K562 (cell line): ENCODE measurements at regions not wholly inside any gene's neighbourhood (a gene's known extent, or its start where the extent isn't known, plus 50 kb on each side); places are given as distances from the start of the nearest gene placed in this dataset.

Experiments
- ATF4 ChIP-seq: fragments of 450-650 bp; formaldehyde crosslinking; IDR thresholded peaks from 2 replicates; pipeline ENCODE4 v1.4.0; 2022; ENCODE audit warnings: mild to moderate bottlenecking, moderate library complexity
- DEAF1 ChIP-seq: fragments of 450-650 bp; formaldehyde crosslinking; IDR thresholded peaks from 2 replicates; pipeline ENCODE4 v1.4.0; 2020; ENCODE audit warnings: mild to moderate bottlenecking, moderate library complexity
- RBFOX2 ChIP-seq: fragments of 200-400 bp; formaldehyde crosslinking; IDR thresholded peaks from 2 replicates; pipeline ENCODE4 v1.6.1; 2017; ENCODE audit warnings: low read depth, mild to moderate bottlenecking, low read length, moderate library complexity
- REST ChIP-seq, 2 experiments: fragments of 450-650 bp; formaldehyde crosslinking in 1 of 2; IDR thresholded peaks; 2 replicates each; pipeline versions ENCODE4 v1.4.0 to v1.6.1; 2014 to 2020; ENCODE audit warnings: mild to moderate bottlenecking in 2 of 2, borderline replicate concordance in 1 of 2, low read depth in 1 of 2

- TF ChIP-seq DEAF1 (no peak), REST (IDR thresholded peaks at IDR 0.05; ENCODE audit: borderline replicate concordance) (no peak), REST (CRISPR knock-in tag; IDR thresholded peaks at IDR 0.05; ENCODE audit: low read depth) (no peak), ATF4 (no peak), RBFOX2 (no peak)
Observed at GRCh38 chr12:59115995-59116394, 195.7 kb upstream of the LRIG3 start (continued).
